22Rv1 (cell line): ENCODE measurements at regions not wholly inside any gene's neighbourhood (a gene's known extent, or its start where the extent isn't known, plus 50 kb on each side); places are given as distances from the start of the nearest gene placed in this dataset.

Source experiments
- H3K27ac ChIP-seq: fragments of 450-650 bp; 2 replicates; pipeline ENCODE4 v1.5.1; 2017
- CTCF ChIP-seq: fragments of 450-650 bp; IDR thresholded peaks from 2 replicates; pipeline ENCODE4 v1.5.1; 2017; ENCODE audit warnings: mild to moderate bottlenecking
- ZFX ChIP-seq: fragments of 450-650 bp; IDR thresholded peaks from 2 replicates; pipeline ENCODE4 v1.6.1; 2017; ENCODE audit warnings: antibody characterized with exemption, borderline replicate concordance

- no peak overlapping the region for H3K27ac ChIP-seq
- no peak for TF ChIP-seq CTCF
- no peak for TF ChIP-seq ZFX
Measured at GRCh38 chr16:17602678-17603077, 131.9 kb upstream of the XYLT1 start.

GRCh38 chr16:17598968-17599367, 128.2 kb upstream of the XYLT1 start:
- no peak for TF ChIP-seq ZFX
- no peak for TF ChIP-seq CTCF

GRCh38 chr16:17591655-17592405, 121.1 kb upstream of the XYLT1 start:
- TF ChIP-seq CTCF, result no peak
- TF ChIP-seq ZFX, result no peak
- H3K27ac ChIP-seq, result no peak overlapping the region

More at GRCh38 chr16:17598968-17599367, 128.2 kb upstream of the XYLT1 start:
- no peak overlapping the region for H3K27ac ChIP-seq

GRCh38 chr16:17590711-17591654, 120.2 kb upstream of the XYLT1 start:
- no peak overlapping the region for H3K27ac ChIP-seq
- TF ChIP-seq ZFX, result no peak
- no peak for TF ChIP-seq CTCF

GRCh38 chr16:17589898-17590297, 119.1 kb upstream of the XYLT1 start:
- H3K27ac ChIP-seq, result no peak overlapping the region
- TF ChIP-seq CTCF, result no peak
- no peak for TF ChIP-seq ZFX

GRCh38 chr16:17585449-17586074, 114.8 kb upstream of the XYLT1 start:
- H3K27ac ChIP-seq, result no peak overlapping the region
- TF ChIP-seq CTCF (no peak), ZFX (no peak)
